Right lung (tissue), 2 donors: ENCODE measurements at regions not wholly inside any gene's neighbourhood (a gene's known extent, or its start where the extent isn't known, plus 50 kb on each side); places are given as distances from the start of the nearest gene placed in this dataset.
"Not testable (repeated sequence)": the region's sequence is repeated elsewhere in the genome, so short reads cannot be mapped to it uniquely, and the experiment has no call there.

Source experiments
- DNase-seq, 2 donors: peaks; one replicate each; pipeline ENCODE4 v3.0.0-alpha.2; 2013

GRCh38 chr12:60194678-60195077 is 598.8 kb downstream of the SLC16A7 start:
- DNase-seq = no peak

DNA sequence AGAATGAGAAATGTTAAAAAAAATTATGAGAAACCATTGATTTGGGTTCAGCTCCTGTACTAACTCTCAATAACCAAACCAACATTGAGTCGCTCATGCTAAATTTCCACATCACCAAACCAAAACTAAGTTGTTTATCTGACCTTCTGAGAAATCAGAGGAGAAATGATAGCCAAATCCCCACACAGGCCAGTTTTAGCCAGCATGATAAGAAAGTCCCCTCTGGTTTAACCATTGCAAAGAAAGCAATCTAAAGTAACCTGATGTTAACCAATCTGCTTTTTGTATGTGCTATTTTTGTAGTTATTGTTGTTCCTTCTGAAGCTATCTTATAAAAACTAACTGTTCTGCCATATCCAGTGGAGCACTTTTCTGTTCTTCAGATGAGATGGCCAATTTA is 599.7 kb downstream of the SLC16A7 start:
- no peak for DNase-seq

GRCh38 chr12:60196366-60196765 is 600.5 kb downstream of the SLC16A7 start:
- DNase-seq = no peak

GRCh38 chr12:60197589-60197988 is 601.8 kb downstream of the SLC16A7 start:
- no peak for DNase-seq

DNA sequence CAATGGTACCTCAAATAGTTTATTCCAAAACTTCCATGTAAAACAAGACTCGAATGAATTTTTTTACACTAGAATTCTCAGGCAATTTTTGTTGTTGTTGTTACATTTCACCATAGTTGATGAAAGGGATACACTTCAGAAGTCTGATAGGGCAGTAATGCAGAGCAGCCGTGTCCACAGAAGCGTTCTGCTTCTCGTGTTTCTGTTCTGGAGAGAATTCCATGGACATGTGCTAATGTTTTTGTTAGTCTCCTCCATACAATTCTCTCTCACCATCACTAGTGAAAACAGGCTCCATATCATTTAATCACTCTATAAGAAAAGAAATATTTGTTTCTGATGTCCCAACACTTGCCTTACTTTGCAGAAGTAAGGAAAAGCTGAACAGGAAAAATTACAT is 606.1 kb downstream of the SLC16A7 start:
- no peak for DNase-seq

DNA sequence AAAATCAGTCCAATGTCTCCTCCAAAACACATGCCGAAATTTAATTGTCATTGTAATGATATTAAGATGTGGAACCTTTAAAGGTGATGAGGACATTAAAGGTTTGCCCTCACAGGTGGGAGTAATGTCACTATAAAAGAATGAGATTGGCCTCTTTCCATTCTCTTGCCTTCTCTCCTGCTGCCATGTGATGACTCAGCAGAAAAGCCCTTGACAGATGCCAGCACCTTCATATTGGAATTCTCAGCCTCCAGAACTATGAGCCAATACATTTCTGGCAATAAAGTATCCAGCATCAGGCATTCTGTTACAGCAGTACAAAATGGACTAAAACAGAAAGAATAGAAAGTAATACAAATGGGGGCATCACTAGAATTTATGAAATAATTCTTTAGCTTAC is 609.7 kb downstream of the SLC16A7 start:
- no peak for DNase-seq

DNA sequence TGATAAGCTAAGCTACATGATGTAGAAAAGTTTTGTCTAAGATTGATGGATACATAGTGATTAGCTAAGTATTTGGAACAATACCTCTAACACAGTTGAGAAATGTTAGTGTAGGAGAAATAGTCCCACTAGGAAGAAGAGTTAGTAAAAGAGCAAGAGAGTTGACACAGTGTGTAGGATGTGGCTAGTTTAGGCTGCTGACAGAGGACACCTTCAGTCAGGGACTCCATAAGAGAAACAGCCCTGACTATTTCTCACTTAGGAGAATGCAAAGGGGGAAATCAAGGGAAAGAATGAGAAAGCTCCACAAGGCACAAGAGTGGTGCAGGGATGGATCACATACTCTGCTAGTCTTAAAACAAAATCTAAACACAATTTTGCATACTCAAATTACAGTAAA is 613.7 kb downstream of the SLC16A7 start:
- DNase-seq = no peak

DNA sequence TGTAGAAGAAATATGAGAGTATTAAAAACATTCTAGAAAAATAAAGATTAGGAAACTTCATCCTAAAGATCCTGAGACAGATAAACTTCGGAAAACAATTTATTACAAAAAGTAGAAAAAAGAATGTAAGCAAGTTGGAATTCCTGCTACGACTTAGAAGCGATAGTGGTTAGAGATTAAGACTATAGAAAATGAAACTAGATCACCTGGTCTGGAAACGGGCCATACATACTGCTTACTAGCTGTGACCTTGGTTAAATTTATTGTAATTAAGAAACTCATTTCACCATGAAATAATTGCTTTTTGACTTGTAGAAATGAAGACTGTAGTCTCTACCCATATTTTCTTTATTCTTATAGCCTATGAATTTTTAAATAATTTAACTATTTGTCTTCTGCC is 614.1 kb downstream of the SLC16A7 start:
- DNase-seq = no peak

- DNase-seq = no peak
Observed at GRCh38 chr12:60210756-60211155, 614.9 kb downstream of the SLC16A7 start.

- DNase-seq = no peak
Observed at GRCh38 chr12:60211244-60211643, 615.4 kb downstream of the SLC16A7 start.

- no peak for DNase-seq
Observed at GRCh38 chr12:60212159-60213000, 616.6 kb downstream of the SLC16A7 start.

- DNase-seq = not testable (repeated sequence)
Observed at GRCh38 chr12:60213272-60213671, 617.4 kb downstream of the SLC16A7 start.

DNA sequence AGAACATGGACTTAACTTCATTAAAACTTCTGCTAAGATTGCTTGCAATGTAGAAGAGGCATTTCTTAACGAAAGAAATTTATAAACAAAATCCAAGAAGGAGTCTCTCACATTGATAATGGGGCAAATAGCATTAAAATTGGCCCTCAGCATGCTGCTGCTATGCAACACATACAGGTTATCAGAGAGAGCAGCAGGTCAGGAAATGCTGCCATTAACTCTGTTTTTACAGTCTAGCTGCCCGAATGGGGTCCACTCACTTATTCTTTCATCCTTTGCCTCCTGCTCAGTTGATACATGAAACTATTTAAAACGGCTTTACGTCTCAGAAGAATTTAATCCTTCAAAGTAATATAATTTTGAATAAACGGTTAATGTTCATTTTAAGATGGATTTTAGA is 620.4 kb downstream of the SLC16A7 start:
- no peak for DNase-seq

DNA sequence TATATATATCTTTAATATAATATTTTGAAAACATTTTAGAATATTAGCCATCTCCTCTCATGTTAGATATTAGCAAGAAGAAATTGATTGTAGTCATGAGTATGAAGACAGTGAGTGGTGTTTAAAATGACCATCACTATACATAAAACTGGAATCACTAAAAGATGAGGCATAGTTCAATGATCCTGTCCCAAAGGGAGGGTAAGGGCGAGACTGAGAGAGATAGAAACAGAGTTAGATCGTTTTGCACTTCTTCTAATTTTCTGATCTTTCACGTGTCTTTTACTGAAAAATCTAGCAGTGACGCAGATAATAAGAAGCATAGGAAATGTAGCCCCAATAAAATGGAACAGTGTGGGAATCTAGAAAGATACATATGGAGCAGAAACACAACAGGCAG is 627.4 kb downstream of the SLC16A7 start:
- DNase-seq = no peak

DNA sequence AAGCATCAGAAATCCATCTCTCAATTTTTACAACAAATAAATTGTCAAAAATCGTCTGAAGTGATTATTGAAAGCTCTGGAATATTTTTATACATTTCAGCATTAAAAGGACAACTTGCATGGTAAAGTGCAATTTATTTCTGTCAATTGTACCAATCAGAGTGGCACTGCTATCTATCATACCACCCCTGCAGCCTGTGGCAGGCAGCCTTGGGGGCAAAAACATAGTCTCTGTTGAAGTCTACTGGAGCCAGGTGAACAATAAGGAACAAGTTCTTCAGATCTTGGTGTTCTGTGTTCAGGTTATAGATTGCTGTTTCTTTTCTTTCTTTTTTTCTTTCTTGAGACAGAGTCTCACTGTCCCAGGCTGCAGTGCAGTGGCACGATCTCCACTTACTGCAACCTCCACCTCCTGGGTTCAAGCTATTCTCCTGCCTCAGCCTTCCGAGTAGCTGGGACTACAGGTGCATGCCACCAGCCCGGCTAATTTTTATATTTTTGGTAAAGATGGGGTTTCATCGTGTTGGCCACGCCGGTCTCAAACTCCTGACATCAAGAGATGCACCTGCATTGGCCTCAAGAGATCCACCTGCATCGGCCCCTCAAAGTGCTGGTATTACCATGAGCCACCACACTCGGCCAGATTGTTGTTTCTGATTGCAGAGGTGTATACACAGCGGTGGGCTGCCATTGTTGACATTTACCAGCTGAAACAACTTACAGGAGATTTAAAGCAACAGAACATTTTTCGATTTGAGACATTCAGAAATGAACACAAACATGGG is 629.6 kb downstream of the SLC16A7 start:
- no peak for DNase-seq

- no peak for DNase-seq
Observed at GRCh38 chr12:60227916-60228315, 632.1 kb downstream of the SLC16A7 start.

DNA sequence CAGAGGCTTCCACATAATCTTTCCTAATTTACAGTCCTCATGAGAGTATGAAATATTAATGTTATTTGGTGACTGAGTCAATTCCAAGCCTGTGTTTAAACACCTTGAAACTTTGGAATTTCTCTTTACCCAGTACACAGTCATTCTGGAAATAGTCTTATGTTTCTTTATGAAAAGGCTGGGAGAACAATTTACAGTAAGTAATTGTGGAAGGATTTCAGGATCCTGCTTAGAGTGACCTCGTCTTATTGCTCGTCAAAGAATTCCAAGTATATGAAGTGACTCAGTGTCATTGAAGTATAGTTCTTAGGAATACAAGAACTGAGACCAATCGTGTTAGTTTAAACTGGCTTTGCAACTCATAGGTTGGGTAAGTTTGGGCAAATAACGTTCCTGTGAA is 634.2 kb downstream of the SLC16A7 start:
- no peak for DNase-seq

- no peak for DNase-seq
Observed at GRCh38 chr12:60231303-60231702, 635.5 kb downstream of the SLC16A7 start.

DNA sequence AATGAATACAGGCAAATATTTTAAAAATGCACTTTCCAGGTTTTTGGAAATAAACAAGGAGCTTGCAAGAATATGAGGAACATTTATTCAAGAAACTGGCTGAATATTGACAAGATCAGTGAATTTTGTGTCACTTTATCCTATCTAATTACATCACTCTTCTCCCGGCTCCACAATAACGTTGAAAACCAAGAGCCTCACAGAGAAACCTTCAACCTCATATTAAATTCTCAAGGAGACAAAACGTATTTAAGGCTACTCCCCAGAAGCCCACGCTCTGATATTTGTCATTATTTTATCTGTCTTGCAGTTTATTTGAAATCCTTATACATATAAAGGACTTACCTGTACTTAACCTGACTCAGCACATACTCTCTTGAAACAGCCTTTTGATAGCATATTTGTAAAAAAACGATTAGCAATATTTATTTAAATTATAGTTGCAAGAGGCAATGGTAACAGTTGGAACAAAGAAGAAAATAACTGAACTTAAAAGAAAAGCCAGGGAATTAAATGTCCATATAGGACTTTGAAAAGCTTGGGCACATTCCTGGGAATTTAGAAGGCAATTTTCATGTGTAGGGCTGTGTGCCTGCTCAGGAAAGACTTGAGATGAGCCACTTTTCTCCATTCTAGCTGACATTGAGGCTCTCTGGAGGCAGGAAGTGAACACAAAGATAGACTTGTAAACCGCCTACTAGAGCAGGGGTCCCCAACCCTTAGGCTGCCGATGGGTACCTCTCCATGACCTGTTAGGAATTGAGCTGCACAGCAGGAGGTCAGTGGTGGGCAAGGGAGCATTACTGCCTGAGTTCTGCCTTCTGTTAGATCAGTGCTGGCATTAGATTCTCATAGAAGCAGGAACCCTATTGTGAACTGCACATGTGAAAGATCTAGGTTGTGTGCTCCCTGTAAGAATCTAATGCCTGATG is 636.4 kb downstream of the SLC16A7 start:
- no peak for DNase-seq

DNA sequence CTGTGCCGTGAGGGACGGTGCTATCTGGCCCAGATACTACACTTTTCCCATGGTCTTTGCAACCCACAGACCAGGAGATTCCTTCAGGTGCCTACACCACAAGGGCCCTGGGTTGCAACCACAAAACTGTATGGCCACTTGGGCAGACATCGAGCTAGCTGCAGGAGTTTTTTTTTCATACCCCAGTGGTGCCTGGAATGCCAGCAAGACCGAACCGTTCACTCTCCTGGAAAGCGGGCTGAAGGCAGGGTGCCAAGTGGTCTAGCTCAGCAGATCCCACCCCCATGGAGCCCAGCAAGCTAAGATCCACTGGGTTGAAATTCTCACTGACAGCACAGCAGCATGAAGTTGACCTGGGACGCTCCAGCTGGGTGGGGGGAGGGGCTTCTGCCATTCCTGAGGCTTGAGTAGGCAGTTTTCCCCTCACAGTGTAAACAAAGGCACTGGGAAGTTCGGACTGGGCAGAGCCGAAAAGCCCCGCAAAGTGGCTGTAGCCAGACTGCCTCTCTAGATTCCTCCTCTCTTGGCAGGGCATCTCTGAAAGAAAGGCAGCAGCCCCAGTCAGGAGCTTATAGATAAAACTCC is 638.9 kb downstream of the SLC16A7 start:
- DNase-seq = not testable (repeated sequence)

- no peak for DNase-seq
Observed at GRCh38 chr12:60235261-60235660, 639.4 kb downstream of the SLC16A7 start.

- DNase-seq = not testable (repeated sequence)
Observed at GRCh38 chr12:60236416-60236815, 640.6 kb downstream of the SLC16A7 start.
